Ishikawa (cell line): ENCODE measurements at regions not wholly inside any gene's neighbourhood (a gene's known extent, or its start where the extent isn't known, plus 50 kb on each side); places are given as distances from the start of the nearest gene placed in this dataset.

Experiments used
- CEBPB ChIP-seq: IDR thresholded peaks from 2 replicates; pipeline ENCODE4 v1.6.1; 2012
- CREB1 ChIP-seq: IDR thresholded peaks from 2 replicates; pipeline ENCODE4 v1.6.1; 2012; ENCODE audit warnings: low read depth
- EGR1 ChIP-seq: IDR thresholded peaks from 2 replicates; pipeline ENCODE4 v1.6.1; 2012
- EP300 ChIP-seq: IDR thresholded peaks from 2 replicates; pipeline ENCODE4 v1.6.1; 2012; ENCODE audit warnings: borderline replicate concordance
- FOXM1 ChIP-seq: IDR thresholded peaks from 2 replicates; pipeline ENCODE4 v1.6.1; 2012; ENCODE audit warnings: low read depth, borderline replicate concordance
- NFIC ChIP-seq: IDR thresholded peaks from 2 replicates; pipeline ENCODE4 v1.6.1; 2012
- RAD21 ChIP-seq: IDR thresholded peaks from 2 replicates; pipeline ENCODE4 v1.6.1; 2012; ENCODE audit warnings: low read depth
- REST ChIP-seq: IDR thresholded peaks from 2 replicates; pipeline ENCODE4 v1.6.1; 2012; ENCODE audit warnings: low read depth, mild to moderate bottlenecking
- TAF1 ChIP-seq: IDR thresholded peaks from 2 replicates; pipeline ENCODE4 v1.6.1; 2012; ENCODE audit warnings: low read depth, mild to moderate bottlenecking
- TEAD4 ChIP-seq: IDR thresholded peaks from 2 replicates; pipeline ENCODE4 v1.6.1; 2012
- YY1 ChIP-seq: IDR thresholded peaks from 2 replicates; pipeline ENCODE4 v1.6.1; 2012; ENCODE audit warnings: low read depth
- ZBTB7A ChIP-seq: IDR thresholded peaks from 2 replicates; pipeline ENCODE4 v1.6.1; 2012; ENCODE audit warnings: low read depth
- TF ChIP-seq, protein P1 (sequence below): IDR thresholded peaks from 2 replicates; pipeline ENCODE4 v1.6.1; 2012

DNA sequence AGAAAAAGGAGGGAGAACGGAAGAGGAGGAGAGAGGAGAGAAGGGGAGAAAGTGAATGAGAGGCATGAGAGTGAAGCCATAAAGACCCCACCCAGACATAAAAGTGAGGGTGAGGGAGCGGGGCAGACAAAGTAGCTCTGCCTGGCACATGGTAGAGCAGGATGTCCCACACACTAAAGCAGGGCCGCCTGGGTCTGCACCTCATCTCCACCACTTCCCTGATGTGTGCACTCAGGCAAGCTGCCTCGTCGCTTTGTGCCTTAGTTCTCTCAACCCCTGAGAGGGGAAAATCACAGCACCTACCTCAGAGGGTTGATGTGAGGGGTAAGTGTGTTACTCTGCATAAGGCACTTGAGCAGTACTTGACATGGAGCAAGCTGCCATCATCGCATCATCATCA lies 488.1 kb downstream of the COG6 start:
- TF ChIP-seq, protein P1, sequence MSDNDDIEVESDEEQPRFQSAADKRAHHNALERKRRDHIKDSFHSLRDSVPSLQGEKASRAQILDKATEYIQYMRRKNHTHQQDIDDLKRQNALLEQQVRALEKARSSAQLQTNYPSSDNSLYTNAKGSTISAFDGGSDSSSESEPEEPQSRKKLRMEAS, result no peak
- no peak for TF ChIP-seq REST
- TF ChIP-seq CREB1, result no peak
- TF ChIP-seq EP300, result no peak
- TF ChIP-seq TEAD4, result no peak
- no peak for TF ChIP-seq RAD21
- no peak for TF ChIP-seq TAF1
- TF ChIP-seq EGR1, result no peak
- no peak for TF ChIP-seq YY1
- no peak for TF ChIP-seq NFIC
- TF ChIP-seq FOXM1, result no peak
- no peak for TF ChIP-seq CEBPB
- no peak for TF ChIP-seq ZBTB7A
